K562 (cell line): ENCODE measurements at regions not wholly inside any gene's neighbourhood (a gene's known extent, or its start where the extent isn't known, plus 50 kb on each side); places are given as distances from the start of the nearest gene placed in this dataset.

Experiments used
- ATAC-seq: fragments of 200-7000 bp; cut with Tn5 transposase; 3 replicates; pipeline ENCODE4 v1.9.1; 2020; ENCODE audit warnings: moderate library complexity
- BruUV-seq: library from RNA; stranded (reverse); fragments of 400-500 nt; replicated peaks from 2 replicates; lab custom pipeline; 2021; lab: Mats Ljungman, UMichigan
- CTCF ChIA-PET: fragments of 300-600 bp; formaldehyde crosslinking; extraction: SDS; loops from one replicate; lab custom pipeline; 2021; ENCODE audit warnings: low intra/inter-chr PET ratio; lab: Yijun Ruan, JAX
- POLR2A ChIA-PET: fragments of 300-600, 350-650 bp; sonication (Branson Sonifier 250); formaldehyde crosslinking; extraction: SDS; loops from one replicate; lab custom pipeline; 2021; ENCODE audit warnings: antibody characterized with exemption, inconsistent platforms; lab: Yijun Ruan, JAX
- DNase-seq, 4 experiments: peaks; one replicate each; pipeline versions ENCODE4 v3.0.0 to v3.0.0-alpha.2; 2011 to 2018; ENCODE audit warnings: low spot score in 3 of 4, mixed read lengths in 3 of 4; ENCODE audit errors: extremely low read depth in 1 of 4
- FAIRE-seq: peaks from 2 replicates; lab custom pipeline; 2011; peaks lifted over from hg19 to GRCh38; lab: Jason Lieb, UNC
- H2AFZ ChIP-seq: 2 replicates; pipeline ENCODE4 v1.6.0; 2011; ENCODE audit warnings: low read depth, low read length, control low read depth, inconsistent platforms
- H3K27ac ChIP-seq: fragments of 200-600 bp; 3 replicates; pipeline ENCODE4 v1.8.0; 2011; ENCODE audit warnings: low read depth, mild to moderate bottlenecking, control low read depth, inconsistent platforms, low read length, moderate library complexity, mixed read lengths; ENCODE audit errors: extremely low read depth
- H3K27me3 ChIP-seq, 2 experiments: fragments of 300-600 bp in 1 of 2; 2 replicates in 1 of 2; 3 replicates in 1 of 2; pipeline versions ENCODE4 v1.6.0 to v1.8.0; 2011; ENCODE audit warnings: inconsistent platforms in 2 of 2, low read length in 2 of 2, mild to moderate bottlenecking in 1 of 2, mixed read lengths in 1 of 2, moderate library complexity in 1 of 2; ENCODE audit not compliant: control insufficient read depth in 2 of 2, insufficient read depth in 2 of 2
- H3K36me3 ChIP-seq: fragments of 300-600 bp; 3 replicates; pipeline ENCODE4 v1.8.0; 2011; ENCODE audit warnings: mild to moderate bottlenecking, low read length, inconsistent platforms; ENCODE audit not compliant: control insufficient read depth, insufficient read depth
- H3K4me1 ChIP-seq, 2 experiments: fragments of 200-600 bp in 1 of 2; replicated peaks in 1 of 2; 2 replicates in 1 of 2; 3 replicates in 1 of 2; pipeline versions ENCODE4 v1.5.1 to v1.8.0; 2011; ENCODE audit warnings: inconsistent platforms in 2 of 2, low read length in 2 of 2, mild to moderate bottlenecking in 1 of 2, mixed read lengths in 1 of 2, moderate library complexity in 1 of 2; ENCODE audit not compliant: control insufficient read depth in 2 of 2, insufficient read depth in 2 of 2
- H3K4me2 ChIP-seq: 2 replicates; pipeline ENCODE4 v1.6.1; 2011; ENCODE audit warnings: low read length, control low read depth, inconsistent platforms, mixed read lengths; ENCODE audit not compliant: insufficient read depth
- H3K4me3 ChIP-seq: fragments of 200-600 bp; sonication (generic), shearing (Covaris generic); 2 replicates; pipeline ENCODE4 v1.5.1; 2016; ENCODE audit warnings: control low read depth, inconsistent platforms
- H3K79me2 ChIP-seq: fragments of 200-600 bp; 3 replicates; pipeline ENCODE4 v1.8.0; 2011; ENCODE audit warnings: low read length, inconsistent platforms; ENCODE audit not compliant: control insufficient read depth, insufficient read depth
- H3K9ac ChIP-seq, 2 experiments: 2 replicates each; pipeline versions ENCODE4 v1.6.0 to v1.6.1; 2011; ENCODE audit warnings: low read depth in 2 of 2, low read length in 2 of 2, control low read depth in 1 of 2, inconsistent platforms in 1 of 2, mild to moderate bottlenecking in 1 of 2, mixed read lengths in 1 of 2; ENCODE audit not compliant: insufficient read depth in 1 of 2
- H3K9me1 ChIP-seq: one replicate; pipeline ENCODE4 v1.6.0; 2011; ENCODE audit warnings: inconsistent platforms, mild to moderate bottlenecking, low read length, moderate library complexity; ENCODE audit not compliant: control insufficient read depth, insufficient read depth
- H3K9me3 ChIP-seq: replicated peaks from 2 replicates; pipeline ENCODE4 v1.5.1; 2011; ENCODE audit warnings: low read depth, low read length, inconsistent platforms; ENCODE audit not compliant: control insufficient read depth, insufficient read depth
- H4K20me1 ChIP-seq: replicated peaks from 2 replicates; pipeline ENCODE4 v1.6.1; 2011; ENCODE audit warnings: low read length, inconsistent platforms, mixed read lengths; ENCODE audit not compliant: control insufficient read depth, insufficient read depth
- FOXA1 ChIP-seq: fragments of 450-650 bp; IDR thresholded peaks from 2 replicates; pipeline ENCODE4 v1.6.1; 2016; ENCODE audit warnings: mild to moderate bottlenecking, borderline replicate concordance
- JUNB ChIP-seq: fragments of 450-650 bp; formaldehyde crosslinking; conservative IDR thresholded peaks from 2 replicates; pipeline ENCODE4 v1.4.0; 2020; ENCODE audit warnings: mild to moderate bottlenecking
- MTA3 ChIP-seq: fragments of 450-650 bp; formaldehyde crosslinking; IDR thresholded peaks from 2 replicates; pipeline ENCODE4 v1.6.1; 2017; ENCODE audit warnings: mild to moderate bottlenecking, borderline replicate concordance
- RAD51 ChIP-seq: fragments of 450-650 bp; IDR thresholded peaks from 2 replicates; pipeline ENCODE4 v1.7.1; 2016; ENCODE audit warnings: low read depth, mild to moderate bottlenecking, borderline replicate concordance
- RB1 ChIP-seq: fragments of 450-650 bp; IDR thresholded peaks from 2 replicates; pipeline ENCODE4 v1.6.1; 2017; ENCODE audit warnings: low read depth, mild to moderate bottlenecking
- RBBP5 ChIP-seq: fragments of 200-600 bp; sonication (generic); IDR thresholded peaks from 2 replicates; pipeline ENCODE4 v1.6.1; 2012; ENCODE audit warnings: borderline replicate concordance, mild to moderate bottlenecking, low read length, control low read depth, inconsistent platforms; ENCODE audit not compliant: insufficient read depth, poor library complexity, severe bottlenecking
- SMC3 ChIP-seq: conservative IDR thresholded peaks from 2 replicates; pipeline ENCODE4 v1.6.1; 2011; ENCODE audit warnings: low read depth, low read length, improper control_type of control experiment; ENCODE audit not compliant: insufficient read depth
- ZNF316 ChIP-seq: fragments of 450-650 bp; IDR thresholded peaks from 2 replicates; pipeline ENCODE4 v1.6.1; 2016
- ZNF586 ChIP-seq: fragments of 450-650 bp; formaldehyde crosslinking; conservative IDR thresholded peaks from 2 replicates; pipeline ENCODE4 v1.4.0; 2020; ENCODE audit warnings: mild to moderate bottlenecking, moderate library complexity
- WGBS: fragments of 100-300 bp; shearing (Covaris generic); methylation state at CpG from one replicate; pipeline ENCODE4 v1.1.6; 2016; ENCODE audit warnings: low coverage, mixed read lengths; ENCODE audit not compliant: insufficient coverage; ENCODE audit errors: missing lambda C conversion rate; 5-methylcytosine and 5-hydroxymethylcytosine counted together
- in situ Hi-C: fragments of 300-500 bp; cut with MboI; formaldehyde crosslinking; loops from 4 replicates; pipeline ENCODE4 v1.15.0; 2018; ENCODE audit warnings: inconsistent platforms, mixed read lengths
- intact Hi-C: fragments of 100-400 bp; cut with micrococcal nuclease; formaldehyde crosslinking; loops from 2 replicates; pipeline ENCODE4 v1.14.2; 2022
- TF ChIP-seq, protein P1 (sequence below): fragments of 250-450 bp; sonication (Bioruptor Pico); IDR thresholded peaks from 2 replicates; pipeline ENCODE4 v1.4.0; 2020; ENCODE audit warnings: mild to moderate bottlenecking
- TF ChIP-seq, protein P2 (sequence below): fragments of 450-650 bp; formaldehyde crosslinking; IDR thresholded peaks from 2 replicates; pipeline ENCODE4 v1.4.0; 2022; ENCODE audit warnings: mild to moderate bottlenecking, moderate library complexity
- TF ChIP-seq, protein P3 (sequence below): sonication (generic); formaldehyde crosslinking; IDR thresholded peaks from 2 replicates; pipeline ENCODE4 v1.5.0; 2020; ENCODE audit warnings: missing genetic modification reagents
- TF ChIP-seq, protein P4 (sequence below): fragments of 200-800 bp; sonication (Bioruptor generic); IDR thresholded peaks from 2 replicates; pipeline ENCODE4 v1.6.1; 2017; ENCODE audit warnings: missing genetic modification characterization, missing compliant biosample characterization

DNA sequence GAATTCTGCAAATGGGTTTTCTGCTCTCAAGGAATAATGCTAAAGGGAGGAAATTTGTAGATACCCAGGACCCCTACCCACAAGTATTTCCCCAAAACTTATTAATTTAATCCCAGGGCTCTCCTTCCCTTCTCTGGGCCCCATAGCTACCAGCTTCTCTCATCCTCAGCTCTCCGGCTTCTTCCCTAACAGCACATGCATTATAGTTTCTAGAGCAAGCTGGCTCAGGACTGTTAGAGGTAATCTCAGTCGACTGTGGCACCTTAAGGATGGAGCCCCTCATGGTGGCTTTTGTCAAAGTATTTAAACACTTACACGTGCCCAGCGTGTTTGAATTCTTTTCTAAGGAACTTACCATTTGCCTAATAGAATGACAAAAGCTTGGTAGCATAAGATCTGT lies 252.5 kb upstream of the GAS1 start:
- Histone ChIP-seq H3K4me3 (no peak overlapping the region), H3K36me3 (no peaks in the 10 kb centered on the region), H3K9me1 (no peaks in the 10 kb centered on the region), H3K79me2 (no peaks in the 10 kb centered on the region), H3K9ac (no peak overlapping the region)
- BruUV-seq: no TSS peak
- WGBS: 0% methylated on average over 3 of the region's 4 CpGs
- in situ Hi-C loops: no loop called here
- TF ChIP-seq, protein P1, sequence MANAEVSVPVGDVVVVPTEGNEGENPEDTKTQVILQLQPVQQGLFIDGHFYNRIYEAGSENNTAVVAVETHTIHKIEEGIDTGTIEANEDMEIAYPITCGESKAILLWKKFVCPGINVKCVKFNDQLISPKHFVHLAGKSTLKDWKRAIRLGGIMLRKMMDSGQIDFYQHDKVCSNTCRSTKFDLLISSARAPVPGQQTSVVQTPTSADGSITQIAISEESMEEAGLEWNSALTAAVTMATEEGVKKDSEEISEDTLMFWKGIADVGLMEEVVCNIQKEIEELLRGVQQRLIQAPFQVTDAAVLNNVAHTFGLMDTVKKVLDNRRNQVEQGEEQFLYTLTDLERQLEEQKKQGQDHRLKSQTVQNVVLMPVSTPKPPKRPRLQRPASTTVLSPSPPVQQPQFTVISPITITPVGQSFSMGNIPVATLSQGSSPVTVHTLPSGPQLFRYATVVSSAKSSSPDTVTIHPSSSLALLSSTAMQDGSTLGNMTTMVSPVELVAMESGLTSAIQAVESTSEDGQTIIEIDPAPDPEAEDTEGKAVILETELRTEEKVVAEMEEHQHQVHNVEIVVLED: no peak
- TF ChIP-seq, protein P2, sequence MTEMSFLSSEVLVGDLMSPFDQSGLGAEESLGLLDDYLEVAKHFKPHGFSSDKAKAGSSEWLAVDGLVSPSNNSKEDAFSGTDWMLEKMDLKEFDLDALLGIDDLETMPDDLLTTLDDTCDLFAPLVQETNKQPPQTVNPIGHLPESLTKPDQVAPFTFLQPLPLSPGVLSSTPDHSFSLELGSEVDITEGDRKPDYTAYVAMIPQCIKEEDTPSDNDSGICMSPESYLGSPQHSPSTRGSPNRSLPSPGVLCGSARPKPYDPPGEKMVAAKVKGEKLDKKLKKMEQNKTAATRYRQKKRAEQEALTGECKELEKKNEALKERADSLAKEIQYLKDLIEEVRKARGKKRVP (CRISPR knock-in tag): no peak
- TF ChIP-seq RAD51 (no peak), ZNF316 (no peak), FOXA1 (no peak), MTA3 (no peak), ZNF586 (CRISPR knock-in tag) (no peak), JUNB (CRISPR knock-in tag) (no peak), RBBP5 (no peak), RB1 (no peak), SMC3 (no peak)
- TF ChIP-seq, protein P3, sequence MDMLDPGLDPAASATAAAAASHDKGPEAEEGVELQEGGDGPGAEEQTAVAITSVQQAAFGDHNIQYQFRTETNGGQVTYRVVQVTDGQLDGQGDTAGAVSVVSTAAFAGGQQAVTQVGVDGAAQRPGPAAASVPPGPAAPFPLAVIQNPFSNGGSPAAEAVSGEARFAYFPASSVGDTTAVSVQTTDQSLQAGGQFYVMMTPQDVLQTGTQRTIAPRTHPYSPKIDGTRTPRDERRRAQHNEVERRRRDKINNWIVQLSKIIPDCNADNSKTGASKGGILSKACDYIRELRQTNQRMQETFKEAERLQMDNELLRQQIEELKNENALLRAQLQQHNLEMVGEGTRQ (CRISPR knock-in tag): no peak
- TF ChIP-seq, protein P4, sequence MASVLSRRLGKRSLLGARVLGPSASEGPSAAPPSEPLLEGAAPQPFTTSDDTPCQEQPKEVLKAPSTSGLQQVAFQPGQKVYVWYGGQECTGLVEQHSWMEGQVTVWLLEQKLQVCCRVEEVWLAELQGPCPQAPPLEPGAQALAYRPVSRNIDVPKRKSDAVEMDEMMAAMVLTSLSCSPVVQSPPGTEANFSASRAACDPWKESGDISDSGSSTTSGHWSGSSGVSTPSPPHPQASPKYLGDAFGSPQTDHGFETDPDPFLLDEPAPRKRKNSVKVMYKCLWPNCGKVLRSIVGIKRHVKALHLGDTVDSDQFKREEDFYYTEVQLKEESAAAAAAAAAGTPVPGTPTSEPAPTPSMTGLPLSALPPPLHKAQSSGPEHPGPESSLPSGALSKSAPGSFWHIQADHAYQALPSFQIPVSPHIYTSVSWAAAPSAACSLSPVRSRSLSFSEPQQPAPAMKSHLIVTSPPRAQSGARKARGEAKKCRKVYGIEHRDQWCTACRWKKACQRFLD (CRISPR knock-in tag): no peak
- TF ChIP-seq, all 486 proteins: peak for 0
- H3K4me2 ChIP-seq: no peak overlapping the region
- H3K27ac ChIP-seq: no peak overlapping the region
- H3K4me1 ChIP-seq: no peaks in the 10 kb centered on the region
- ChIA-PET CTCF (no interaction called here), POLR2A (interaction anchor here (0.6 kb wide), 1 partner anchor 619 kb away, joined by 3 read pairs; no protein-coding TSS in a partner anchor)
- H3K9me3 ChIP-seq: no peaks in the 10 kb centered on the region
- H2AFZ ChIP-seq: no peak overlapping the region
- ATAC-seq: no peak
- H4K20me1 ChIP-seq: no peaks in the 10 kb centered on the region
- no peak for DNase-seq
- H3K27me3 ChIP-seq: peaks cover 3 to 9% of the 10 kb centered on the region in 2 experiments; a peak in 1 of 5 replicates
- intact Hi-C loops: no loop called here
- no peak for FAIRE-seq
